ENCODE measurements at regions not wholly inside any gene's neighbourhood (a gene's known extent, or its start where the extent isn't known, plus 50 kb on each side); places are given as distances from the start of the nearest gene placed in this dataset.

DNA sequence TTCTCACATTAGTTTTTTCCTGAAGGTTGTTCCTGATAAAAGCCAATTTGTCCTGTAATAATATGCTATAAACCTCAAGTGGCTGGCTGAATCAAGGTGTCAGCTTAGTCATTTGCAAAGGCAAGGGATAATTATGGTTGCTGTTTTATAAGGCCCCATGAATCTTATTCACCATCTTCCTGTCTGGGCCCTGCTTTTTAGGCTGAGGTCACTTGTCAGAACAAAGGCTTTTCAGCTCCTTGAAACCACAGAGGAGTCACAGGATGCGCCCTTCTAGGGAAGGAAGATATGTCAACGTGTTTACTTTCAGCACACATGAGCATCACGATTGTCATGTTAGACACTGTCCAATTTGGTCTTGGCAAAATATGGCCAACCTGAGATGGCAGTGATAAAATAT lies 64.8 kb upstream of the NAA20 start:
- Histone ChIP-seq H3K79me2 (ENCODE audit: insufficient read depth, low read length) (no peaks in the 10 kb centered on the region), H3K4me1 (ENCODE audit: insufficient read depth, low read length, poor library complexity, severe bottlenecking) (peaks cover 4% of the 10 kb centered on the region), H3K4me3 (ENCODE audit: low read length, poor library complexity, severe bottlenecking) (no peak overlapping the region), H3K9me2 (replicated peaks; ENCODE audit: low read depth, low read length) (no peaks in the 10 kb centered on the region), H4K20me1 (ENCODE audit: insufficient read depth, low read length, poor library complexity, severe bottlenecking) (no peaks in the 10 kb centered on the region), H3K36me3 (ENCODE audit: insufficient read depth, low read length) (no peaks in the 10 kb centered on the region), H3F3A (ENCODE audit: low read depth) (no peaks in the 10 kb centered on the region), H3K4me2 (ENCODE audit: low read depth, low read length, poor library complexity, severe bottlenecking) (no peak overlapping the region), H3K9me3 (ENCODE audit: insufficient read depth, low read depth, low read length) (no peaks in the 10 kb centered on the region), H2AFZ (ENCODE audit: low read length) (no peak overlapping the region), H3K9ac (ENCODE audit: low read depth, low read length, poor library complexity, severe bottlenecking) (no peak overlapping the region), H3K27me3 (ENCODE audit: insufficient read depth, low read length, poor library complexity, severe bottlenecking) (no peaks in the 10 kb centered on the region)
- TF ChIP-seq, protein P1, sequence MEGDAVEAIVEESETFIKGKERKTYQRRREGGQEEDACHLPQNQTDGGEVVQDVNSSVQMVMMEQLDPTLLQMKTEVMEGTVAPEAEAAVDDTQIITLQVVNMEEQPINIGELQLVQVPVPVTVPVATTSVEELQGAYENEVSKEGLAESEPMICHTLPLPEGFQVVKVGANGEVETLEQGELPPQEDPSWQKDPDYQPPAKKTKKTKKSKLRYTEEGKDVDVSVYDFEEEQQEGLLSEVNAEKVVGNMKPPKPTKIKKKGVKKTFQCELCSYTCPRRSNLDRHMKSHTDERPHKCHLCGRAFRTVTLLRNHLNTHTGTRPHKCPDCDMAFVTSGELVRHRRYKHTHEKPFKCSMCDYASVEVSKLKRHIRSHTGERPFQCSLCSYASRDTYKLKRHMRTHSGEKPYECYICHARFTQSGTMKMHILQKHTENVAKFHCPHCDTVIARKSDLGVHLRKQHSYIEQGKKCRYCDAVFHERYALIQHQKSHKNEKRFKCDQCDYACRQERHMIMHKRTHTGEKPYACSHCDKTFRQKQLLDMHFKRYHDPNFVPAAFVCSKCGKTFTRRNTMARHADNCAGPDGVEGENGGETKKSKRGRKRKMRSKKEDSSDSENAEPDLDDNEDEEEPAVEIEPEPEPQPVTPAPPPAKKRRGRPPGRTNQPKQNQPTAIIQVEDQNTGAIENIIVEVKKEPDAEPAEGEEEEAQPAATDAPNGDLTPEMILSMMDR (conservative IDR thresholded peaks at IDR 0.05; ENCODE audit: low read length): no peak
- TF ChIP-seq EZH2phosphoT487 (IDR thresholded peaks at IDR 0.05; ENCODE audit: borderline replicate concordance): no peak

DNA sequence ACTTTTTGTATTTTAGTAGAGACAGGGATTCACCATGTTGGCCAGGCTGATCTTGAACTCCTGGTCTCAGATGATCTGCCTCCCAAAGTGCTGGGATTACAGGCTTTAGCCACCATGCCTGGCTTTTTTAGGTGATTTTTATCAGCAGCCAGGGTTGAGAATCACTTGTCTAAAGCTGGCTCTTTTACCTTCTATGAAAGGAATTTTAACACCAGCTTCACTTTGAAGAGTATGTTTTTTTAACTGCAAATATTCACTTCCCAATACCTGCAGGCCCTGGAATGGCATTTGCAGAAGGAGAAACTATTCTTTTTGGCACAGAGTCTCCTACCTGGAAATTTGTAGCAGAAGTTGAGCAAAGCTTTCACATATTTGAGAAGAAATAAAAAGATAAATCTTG lies 63.6 kb upstream of the NAA20 start:
- no peaks in the 10 kb centered on the region for H3K79me2 ChIP-seq (ENCODE audit: insufficient read depth, low read length)
- no peaks in the 10 kb centered on the region for H4K20me1 ChIP-seq (ENCODE audit: insufficient read depth, low read length, poor library complexity, severe bottlenecking)
- no peaks in the 10 kb centered on the region for H3F3A ChIP-seq (ENCODE audit: low read depth)
- H3K27me3 ChIP-seq (ENCODE audit: insufficient read depth, low read length, poor library complexity, severe bottlenecking): no peaks in the 10 kb centered on the region
- H3K36me3 ChIP-seq (ENCODE audit: insufficient read depth, low read length): no peaks in the 10 kb centered on the region
- H3K4me1 ChIP-seq (ENCODE audit: insufficient read depth, low read length, poor library complexity, severe bottlenecking): peaks cover 4% of the 10 kb centered on the region
- H3K9me2 ChIP-seq (replicated peaks; ENCODE audit: low read depth, low read length): no peaks in the 10 kb centered on the region
- H3K4me2 ChIP-seq (ENCODE audit: low read depth, low read length, poor library complexity, severe bottlenecking): no peak overlapping the region
- H3K9ac ChIP-seq (ENCODE audit: low read depth, low read length, poor library complexity, severe bottlenecking): no peak overlapping the region
- H3K9me3 ChIP-seq (ENCODE audit: insufficient read depth, low read depth, low read length): no peaks in the 10 kb centered on the region
- no peak overlapping the region for H2AFZ ChIP-seq (ENCODE audit: low read length)
- no peak for TF ChIP-seq EZH2phosphoT487 (IDR thresholded peaks at IDR 0.05; ENCODE audit: borderline replicate concordance)
- TF ChIP-seq, protein P1 (conservative IDR thresholded peaks at IDR 0.05; ENCODE audit: low read length): no peak
- H3K4me3 ChIP-seq (ENCODE audit: low read length, poor library complexity, severe bottlenecking): no peak overlapping the region

DNA sequence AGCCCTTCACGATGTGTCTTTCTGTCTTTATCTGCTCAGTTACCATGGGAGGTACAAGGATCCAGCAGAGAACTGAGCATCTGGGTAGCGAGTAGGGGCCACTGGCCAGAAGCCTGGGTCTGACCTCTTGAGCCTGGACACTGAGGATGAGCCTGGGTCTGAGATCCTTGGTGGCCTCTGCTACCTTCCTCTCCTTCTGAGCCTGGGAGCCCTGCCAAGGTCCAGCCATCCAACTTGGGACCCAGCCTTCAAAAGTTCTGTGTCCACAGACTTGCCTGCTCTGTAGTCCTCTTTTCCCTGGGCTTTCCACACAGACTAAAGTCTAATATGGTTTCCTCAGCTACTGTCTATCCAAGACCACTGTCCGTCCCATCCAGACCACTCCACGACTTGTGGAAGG lies 60.2 kb upstream of the NAA20 start:
- no peak overlapping the region for H2AFZ ChIP-seq (ENCODE audit: low read length)
- no peaks in the 10 kb centered on the region for H4K20me1 ChIP-seq (ENCODE audit: insufficient read depth, low read length, poor library complexity, severe bottlenecking)
- no peak overlapping the region for H3K9ac ChIP-seq (ENCODE audit: low read depth, low read length, poor library complexity, severe bottlenecking)
- H3K4me2 ChIP-seq (ENCODE audit: low read depth, low read length, poor library complexity, severe bottlenecking): no peak overlapping the region
- H3K79me2 ChIP-seq (ENCODE audit: insufficient read depth, low read length): no peaks in the 10 kb centered on the region
- no peak overlapping the region for H3K4me3 ChIP-seq (ENCODE audit: low read length, poor library complexity, severe bottlenecking)
- TF ChIP-seq, protein P1 (conservative IDR thresholded peaks at IDR 0.05; ENCODE audit: low read length): no peak
- no peak for TF ChIP-seq EZH2phosphoT487 (IDR thresholded peaks at IDR 0.05; ENCODE audit: borderline replicate concordance)
- no peaks in the 10 kb centered on the region for H3K9me2 ChIP-seq (replicated peaks; ENCODE audit: low read depth, low read length)
- no peaks in the 10 kb centered on the region for H3K36me3 ChIP-seq (ENCODE audit: insufficient read depth, low read length)
- no peaks in the 10 kb centered on the region for H3F3A ChIP-seq (ENCODE audit: low read depth)
- no peaks in the 10 kb centered on the region for H3K27me3 ChIP-seq (ENCODE audit: insufficient read depth, low read length, poor library complexity, severe bottlenecking)
- no peaks in the 10 kb centered on the region for H3K9me3 ChIP-seq (ENCODE audit: insufficient read depth, low read depth, low read length)
- peaks cover 3% of the 10 kb centered on the region for H3K4me1 ChIP-seq (ENCODE audit: insufficient read depth, low read length, poor library complexity, severe bottlenecking)

All from Loucy (cell line).